PC-3 (cell line): ENCODE measurements at regions not wholly inside any gene's neighbourhood (a gene's known extent, or its start where the extent isn't known, plus 50 kb on each side); places are given as distances from the start of the nearest gene placed in this dataset.

ENCODE experiments used
- ATAC-seq: fragments of 200-7000 bp; cut with Tn5 transposase; 2 replicates; pipeline ENCODE4 v1.9.1; 2020; ENCODE audit warnings: mild to moderate bottlenecking, moderate library complexity
- BruUV-seq: library from RNA; stranded (reverse); fragments of 400-500 nt; replicated peaks from 2 replicates; lab custom pipeline; 2021; lab: Mats Ljungman, UMichigan
- CTCF ChIA-PET: fragments of 300-600 bp; sonication (Branson Sonifier 250); formaldehyde crosslinking; loops from one replicate; lab custom pipeline; 2022; ENCODE audit warnings: antibody characterized with exemption; lab: Charles Lee
- POLR2A ChIA-PET: fragments of 300-600 bp; sonication (Branson Sonifier 250); formaldehyde crosslinking; loops from one replicate; lab custom pipeline; 2022; ENCODE audit warnings: antibody characterized with exemption; ENCODE audit not compliant: unreplicated experiment; lab: Charles Lee
- DNase-seq: peaks from one replicate; pipeline ENCODE4 v3.0.0-alpha.2; 2015
- H2AFZ ChIP-seq: fragments of 300-600 bp; sonication (generic); 2 replicates; pipeline ENCODE4 v1.6.0; 2016; ENCODE audit warnings: antibody characterized with exemption, low read length
- H3F3A ChIP-seq: fragments of 300-600 bp; sonication (generic); one replicate; pipeline ENCODE4 v1.6.0; 2017; ENCODE audit warnings: antibody characterized with exemption, low read length, control low read depth, mild to moderate bottlenecking; ENCODE audit not compliant: unreplicated experiment
- H3K27ac ChIP-seq: fragments of 300-600 bp; sonication (generic); 2 replicates; pipeline ENCODE4 v1.5.1; 2016; ENCODE audit warnings: mild to moderate bottlenecking, low read length
- H3K27me3 ChIP-seq: fragments of 300-600 bp; sonication (generic); 2 replicates; pipeline ENCODE4 v1.6.1; 2016; ENCODE audit warnings: low read length, mixed read lengths
- H3K36me3 ChIP-seq: fragments of 300-600 bp; sonication (generic); 2 replicates; pipeline ENCODE4 v1.6.1; 2016; ENCODE audit warnings: low read depth, mixed run types, low read length, mixed read lengths
- H3K4me1 ChIP-seq: fragments of 300-600 bp; sonication (generic); 2 replicates; pipeline ENCODE4 v1.5.1; 2016; ENCODE audit warnings: low read length; ENCODE audit not compliant: insufficient read depth
- H3K4me2 ChIP-seq: fragments of 300-600 bp; sonication (generic); 2 replicates; pipeline ENCODE4 v1.6.0; 2016; ENCODE audit warnings: low read length
- H3K4me3 ChIP-seq: fragments of 300-600 bp; sonication (generic); 2 replicates; pipeline ENCODE4 v1.5.1; 2016; ENCODE audit warnings: mild to moderate bottlenecking, low read length, mixed read lengths
- H3K79me2 ChIP-seq: fragments of 300-600 bp; sonication (generic); 2 replicates; pipeline ENCODE4 v1.6.1; 2017; ENCODE audit warnings: low read length, mixed read lengths
- H3K9ac ChIP-seq: fragments of 300-600 bp; sonication (generic); 2 replicates; pipeline ENCODE4 v1.6.0; 2016; ENCODE audit warnings: mild to moderate bottlenecking, low read length
- H3K9me2 ChIP-seq: fragments of 300-600 bp; sonication (generic); replicated peaks from 2 replicates; pipeline ENCODE4 v1.6.1; 2016; ENCODE audit warnings: mixed run types, low read length, mixed read lengths
- H3K9me3 ChIP-seq: fragments of 300-600 bp; sonication (generic); 2 replicates; pipeline ENCODE4 v1.6.1; 2016; ENCODE audit warnings: low read length, mixed read lengths
- H4K20me1 ChIP-seq: fragments of 300-600 bp; sonication (generic); 2 replicates; pipeline ENCODE4 v1.6.1; 2016; ENCODE audit warnings: low read length, mixed read lengths
- CTCF ChIP-seq: fragments of 300-600 bp; sonication (generic); conservative IDR thresholded peaks from 2 replicates; pipeline ENCODE4 v1.5.1; 2017; ENCODE audit warnings: antibody characterized with exemption, low read depth, mild to moderate bottlenecking, low read length
- EZH2 ChIP-seq: fragments of 300-600 bp; sonication (generic); IDR thresholded peaks from one replicate; pipeline ENCODE4 v1.6.1; 2017; ENCODE audit warnings: antibody characterized with exemption, mild to moderate bottlenecking, low read length; ENCODE audit not compliant: unreplicated experiment
- EZH2phosphoT487 ChIP-seq: fragments of 300-600 bp; sonication (generic); IDR thresholded peaks from 2 replicates; pipeline ENCODE4 v1.6.1; 2018; ENCODE audit warnings: mild to moderate bottlenecking, antibody characterized with exemption, low read length, borderline replicate concordance
- intact Hi-C: fragments of 100-400 bp; cut with micrococcal nuclease; formaldehyde crosslinking; loops from 2 replicates; pipeline ENCODE4 v1.9.0; 2023

- BruUV-seq: no TSS peak
- TF ChIP-seq EZH2 (no peak), CTCF (no peak)
- no peaks in the 10 kb centered on the region for H3K9me3 ChIP-seq
- H4K20me1 ChIP-seq: no peaks in the 10 kb centered on the region
- no peak overlapping the region for H3K27ac ChIP-seq
- H3K36me3 ChIP-seq: no peaks in the 10 kb centered on the region
- H3K4me2 ChIP-seq: no peak overlapping the region
- H2AFZ ChIP-seq: no peak overlapping the region
- CTCF ChIA-PET: no interaction called here
- no peak overlapping the region for H3K9ac ChIP-seq
- DNase-seq (no peak), ATAC-seq (no peak)
- intact Hi-C loops: no loop called here
- no peaks in the 10 kb centered on the region for H3K27me3 ChIP-seq
- POLR2A ChIA-PET: no interaction called here
- no peaks in the 10 kb centered on the region for H3K4me1 ChIP-seq
- no peaks in the 10 kb centered on the region for H3K9me2 ChIP-seq
- no peaks in the 10 kb centered on the region for H3K79me2 ChIP-seq
- H3F3A ChIP-seq: no peaks in the 10 kb centered on the region
- no peak overlapping the region for H3K4me3 ChIP-seq
Measured at GRCh38 chr16:54484700-54485099, 198.1 kb upstream of the IRX3 start.

GRCh38 chr16:54482892-54483574 lies 196.4 kb upstream of the IRX3 start:
- no peak for ATAC-seq
- Histone ChIP-seq H3K9me2 (no peaks in the 10 kb centered on the region), H3K9ac (no peak overlapping the region), H3K9me3 (no peaks in the 10 kb centered on the region), H3K36me3 (no peaks in the 10 kb centered on the region), H3K4me1 (no peaks in the 10 kb centered on the region), H3K4me3 (no peak overlapping the region), H4K20me1 (no peaks in the 10 kb centered on the region), H3K27me3 (no peaks in the 10 kb centered on the region), H3F3A (no peaks in the 10 kb centered on the region), H3K27ac (no peak overlapping the region), H3K4me2 (no peak overlapping the region), H3K79me2 (no peaks in the 10 kb centered on the region), H2AFZ (no peak overlapping the region)
- intact Hi-C loops: no loop called here
- ChIA-PET POLR2A (no interaction called here), CTCF (no interaction called here)
- TF ChIP-seq CTCF: no peak
- no peak for TF ChIP-seq EZH2phosphoT487
- no peak for TF ChIP-seq EZH2
- no peak for DNase-seq
- BruUV-seq: no TSS peak

- Histone ChIP-seq H3K9ac (no peak overlapping the region), H3K4me3 (no peak overlapping the region), H3K9me3 (no peaks in the 10 kb centered on the region), H3K4me2 (no peak overlapping the region), H3K27me3 (no peaks in the 10 kb centered on the region), H3K27ac (no peak overlapping the region), H3K4me1 (no peaks in the 10 kb centered on the region), H3K36me3 (no peaks in the 10 kb centered on the region), H4K20me1 (no peaks in the 10 kb centered on the region), H3K79me2 (no peaks in the 10 kb centered on the region), H3K9me2 (no peaks in the 10 kb centered on the region), H2AFZ (no peak overlapping the region), H3F3A (no peaks in the 10 kb centered on the region)
- CTCF ChIA-PET: no interaction called here
- DNase-seq (no peak), ATAC-seq (no peak)
- intact Hi-C loops: no loop called here
- POLR2A ChIA-PET: no interaction called here
- TF ChIP-seq CTCF: no peak
- TF ChIP-seq EZH2phosphoT487: no peak
- TF ChIP-seq EZH2: no peak
- BruUV-seq: no TSS peak
Measured at GRCh38 chr16:54480429-54480828, 193.8 kb upstream of the IRX3 start.
